ENCODE measurements at regions not wholly inside any gene's neighbourhood (a gene's known extent, or its start where the extent isn't known, plus 50 kb on each side); places are given as distances from the start of the nearest gene placed in this dataset.

- CTCF ChIA-PET, result interaction anchor here (0.6 to 1.1 kb wide), 4 partner anchors 384 to 687 kb away, joined by 3 to 8 read pairs (median 4); no protein-coding TSS in a partner anchor
- intact Hi-C loops (cut with micrococcal nuclease; ENCODE audit: unreplicated experiment), result loop anchor here (1.0 to 10.0 kb wide), 7 partner anchors 89 to 796 kb away; no protein-coding TSS in a partner anchor
- no TSS peak for BruUV-seq (replicated peaks)
Observed at GRCh38 chr3:24683090-24683489, 188.4 kb upstream of the THRB start.

DNA sequence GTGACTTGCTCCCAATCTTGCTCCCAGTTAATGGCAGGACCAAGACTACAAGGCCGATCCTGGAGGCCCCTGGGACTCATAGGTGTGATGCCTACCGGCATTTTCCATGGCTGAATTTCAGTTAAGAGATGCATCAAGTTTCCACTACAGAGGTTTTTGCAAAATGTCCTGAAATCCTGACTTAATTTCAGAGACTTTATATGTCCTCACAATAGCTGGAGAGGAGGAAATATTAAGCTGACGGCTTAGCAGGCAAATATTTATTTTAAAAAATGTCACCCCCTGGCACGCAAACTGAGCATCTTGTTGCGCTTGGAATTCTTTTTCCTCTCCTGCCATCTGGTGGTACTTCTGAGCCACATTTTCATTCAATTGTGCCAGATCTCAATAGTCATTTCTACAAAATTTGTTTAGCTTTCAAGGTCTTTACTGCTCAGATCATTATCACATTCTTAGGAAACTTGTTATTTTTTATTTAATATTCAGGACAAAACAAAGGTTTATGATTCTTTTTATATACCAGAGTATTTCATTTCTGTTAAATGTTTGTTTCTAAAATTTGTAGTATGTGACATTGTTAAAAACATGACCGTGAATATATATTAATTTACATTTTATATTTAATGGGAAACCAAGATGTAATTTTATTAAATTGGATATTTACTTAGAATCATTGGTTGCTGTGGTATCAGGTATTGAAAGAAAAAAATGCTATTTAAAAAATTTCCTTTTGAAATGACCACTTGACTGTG, 189.2 kb upstream of the THRB start:
- Histone ChIP-seq H3K4me3 (no peak overlapping the region), H2AFZ (no peak overlapping the region), H3K27ac (no peak overlapping the region)

More at GRCh38 chr3:24683090-24683489, 188.4 kb upstream of the THRB start:
- no peak for DNase-seq
- H4K20me1 ChIP-seq (ENCODE audit: insufficient read depth), result no peaks in the 10 kb centered on the region
- peaks cover 8% of the 10 kb centered on the region; the same call in 1 of the 2 replicates for H3F3A ChIP-seq (ENCODE audit: insufficient read depth, low read depth)
- no peak overlapping the region for H2AFZ ChIP-seq
- TF ChIP-seq, protein P1, sequence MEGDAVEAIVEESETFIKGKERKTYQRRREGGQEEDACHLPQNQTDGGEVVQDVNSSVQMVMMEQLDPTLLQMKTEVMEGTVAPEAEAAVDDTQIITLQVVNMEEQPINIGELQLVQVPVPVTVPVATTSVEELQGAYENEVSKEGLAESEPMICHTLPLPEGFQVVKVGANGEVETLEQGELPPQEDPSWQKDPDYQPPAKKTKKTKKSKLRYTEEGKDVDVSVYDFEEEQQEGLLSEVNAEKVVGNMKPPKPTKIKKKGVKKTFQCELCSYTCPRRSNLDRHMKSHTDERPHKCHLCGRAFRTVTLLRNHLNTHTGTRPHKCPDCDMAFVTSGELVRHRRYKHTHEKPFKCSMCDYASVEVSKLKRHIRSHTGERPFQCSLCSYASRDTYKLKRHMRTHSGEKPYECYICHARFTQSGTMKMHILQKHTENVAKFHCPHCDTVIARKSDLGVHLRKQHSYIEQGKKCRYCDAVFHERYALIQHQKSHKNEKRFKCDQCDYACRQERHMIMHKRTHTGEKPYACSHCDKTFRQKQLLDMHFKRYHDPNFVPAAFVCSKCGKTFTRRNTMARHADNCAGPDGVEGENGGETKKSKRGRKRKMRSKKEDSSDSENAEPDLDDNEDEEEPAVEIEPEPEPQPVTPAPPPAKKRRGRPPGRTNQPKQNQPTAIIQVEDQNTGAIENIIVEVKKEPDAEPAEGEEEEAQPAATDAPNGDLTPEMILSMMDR (conservative IDR thresholded peaks at IDR 0.05), result no peak
- no peak for TF ChIP-seq EZH2 (IDR thresholded peaks at IDR 0.05; ENCODE audit: low read depth)
- no peaks in the 10 kb centered on the region for H3K27me3 ChIP-seq (ENCODE audit: insufficient read depth, low read depth)
- no peak overlapping the region for H3K27ac ChIP-seq
- POLR2A ChIA-PET (ENCODE audit: unreplicated experiment), result no interaction called here
- no peaks in the 10 kb centered on the region for H3K9me2 ChIP-seq (ENCODE audit: insufficient read depth)
- no peaks in the 10 kb centered on the region; the same call in 1 of the 2 replicates for H3K9me3 ChIP-seq (ENCODE audit: insufficient read depth, low read depth)
- H3K4me1 ChIP-seq (replicated peaks; ENCODE audit: insufficient read depth), result peaks cover 14% of the 10 kb centered on the region
- no peak overlapping the region for H3K4me2 ChIP-seq
- H3K4me3 ChIP-seq, result no peak overlapping the region
- H3K79me2 ChIP-seq (ENCODE audit: low read depth), result no peaks in the 10 kb centered on the region
- H3K36me3 ChIP-seq (ENCODE audit: low read depth), result no peaks in the 10 kb centered on the region

DNA sequence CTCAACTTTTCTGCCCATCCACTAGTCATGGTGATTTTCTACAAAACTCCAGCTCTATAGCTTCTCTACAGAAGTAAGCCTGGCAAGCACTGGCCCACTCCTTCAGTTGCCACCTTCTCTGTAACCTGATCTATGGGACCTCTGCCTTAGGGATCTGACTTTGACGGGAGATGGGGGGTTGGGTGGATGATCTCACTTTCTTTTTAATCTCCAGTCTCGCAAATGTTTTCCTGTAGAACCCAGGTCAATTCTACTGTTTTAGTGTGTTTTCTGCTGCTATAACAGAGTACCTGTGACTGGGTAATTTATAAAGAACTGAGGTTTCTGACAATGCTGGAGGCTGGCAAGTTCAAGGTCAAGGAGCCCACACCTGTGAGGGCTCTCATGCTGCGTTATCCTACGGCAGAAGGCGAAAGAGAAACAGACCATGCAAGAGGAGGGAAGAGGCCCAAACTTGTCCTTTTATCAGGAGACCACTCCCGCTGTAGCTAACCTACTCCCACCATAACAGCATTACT, 189.9 kb upstream of the THRB start:
- H3K9me3 ChIP-seq (ENCODE audit: insufficient read depth, low read depth), result no peaks in the 10 kb centered on the region; the same call in 1 of the 2 replicates
- H3K9me2 ChIP-seq (ENCODE audit: insufficient read depth), result no peaks in the 10 kb centered on the region
- H3K36me3 ChIP-seq (ENCODE audit: low read depth), result no peaks in the 10 kb centered on the region
- no peak for DNase-seq
- H3K27me3 ChIP-seq (ENCODE audit: insufficient read depth, low read depth), result no peaks in the 10 kb centered on the region
- no peaks in the 10 kb centered on the region for H4K20me1 ChIP-seq (ENCODE audit: insufficient read depth)
- no TSS peak for BruUV-seq (replicated peaks)
- no peak overlapping the region for H3K4me2 ChIP-seq
- TF ChIP-seq EZH2 (IDR thresholded peaks at IDR 0.05; ENCODE audit: low read depth), result no peak
- TF ChIP-seq, protein P1 (conservative IDR thresholded peaks at IDR 0.05), result no peak
- no peaks in the 10 kb centered on the region for H3K79me2 ChIP-seq (ENCODE audit: low read depth)
- intact Hi-C loops (cut with micrococcal nuclease; ENCODE audit: unreplicated experiment), result loop anchor here (1.0 to 10.0 kb wide), 5 partner anchors 88 to 910 kb away; partner anchors contain the start of gene THRB
- no peaks in the 10 kb centered on the region for H3F3A ChIP-seq (ENCODE audit: insufficient read depth, low read depth)
- ChIA-PET POLR2A (ENCODE audit: unreplicated experiment) (no interaction called here), CTCF (no interaction called here)
- no peak overlapping the region for H3K27ac ChIP-seq
- H3K4me1 ChIP-seq (replicated peaks; ENCODE audit: insufficient read depth), result peaks cover 8% of the 10 kb centered on the region
- no peak overlapping the region for H3K4me3 ChIP-seq
- H2AFZ ChIP-seq, result no peak overlapping the region

More for the DNA sequence above, 189.2 kb upstream of the THRB start:
- Histone ChIP-seq H4K20me1 (ENCODE audit: insufficient read depth) (no peaks in the 10 kb centered on the region), H3K4me1 (replicated peaks; ENCODE audit: insufficient read depth) (peaks cover 14% of the 10 kb centered on the region), H3K79me2 (ENCODE audit: low read depth) (no peaks in the 10 kb centered on the region), H3K36me3 (ENCODE audit: low read depth) (no peaks in the 10 kb centered on the region), H3K27me3 (ENCODE audit: insufficient read depth, low read depth) (no peaks in the 10 kb centered on the region), H3F3A (ENCODE audit: insufficient read depth, low read depth) (peaks cover under 1% of the 10 kb centered on the region; the same call in 1 of the 2 replicates), H3K4me2 (no peak overlapping the region), H3K9me2 (ENCODE audit: insufficient read depth) (no peaks in the 10 kb centered on the region), H3K9me3 (ENCODE audit: insufficient read depth, low read depth) (no peaks in the 10 kb centered on the region; the same call in 1 of the 2 replicates)
- peak; percentile 15 to 70 for DNase-seq
- BruUV-seq (replicated peaks), result no TSS peak
- no peak for TF ChIP-seq EZH2 (IDR thresholded peaks at IDR 0.05; ENCODE audit: low read depth)
- TF ChIP-seq, protein P1 (conservative IDR thresholded peaks at IDR 0.05), result peak; percentile 85
- CTCF ChIA-PET, result interaction anchor here (0.8 to 1.1 kb wide), 3 partner anchors 384 to 687 kb away, joined by 3 to 5 read pairs (median 4); no protein-coding TSS in a partner anchor
- intact Hi-C loops (cut with micrococcal nuclease; ENCODE audit: unreplicated experiment), result loop anchor here (1.0 to 10.0 kb wide), 9 partner anchors 88 to 910 kb away; partner anchors contain the start of gene THRB
- POLR2A ChIA-PET (ENCODE audit: unreplicated experiment), result interaction anchor here (0.6 to 0.8 kb wide), 4 partner anchors 27 to 774 kb away, joined by 3 to 7 read pairs (median 4); no protein-coding TSS in a partner anchor

All from PC-9 (cell line).